ENCODE measurements at regions not wholly inside any gene's neighbourhood (a gene's known extent, or its start where the extent isn't known, plus 50 kb on each side); places are given as distances from the start of the nearest gene placed in this dataset.

DNA sequence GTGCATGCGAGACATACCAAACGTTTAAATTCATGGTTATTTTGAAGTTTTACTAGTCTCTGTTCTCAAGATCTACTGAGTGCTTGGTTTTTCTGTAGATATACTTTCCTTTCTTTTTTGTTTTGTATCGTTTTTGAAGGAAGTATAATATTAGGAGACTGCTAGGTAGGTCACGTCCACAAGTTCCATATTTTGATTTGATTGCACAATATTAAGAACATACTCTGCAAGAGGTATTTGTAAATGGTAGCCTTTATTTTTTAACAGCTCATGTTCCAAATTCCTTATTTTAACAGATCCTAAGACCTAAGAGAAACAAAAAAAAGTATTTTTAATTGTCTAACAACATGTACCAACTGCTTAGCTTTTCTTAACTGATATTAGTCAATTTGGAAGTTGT is 156.7 kb downstream of the SERPINI1 start:
- DNase-seq, result no peak

DNA sequence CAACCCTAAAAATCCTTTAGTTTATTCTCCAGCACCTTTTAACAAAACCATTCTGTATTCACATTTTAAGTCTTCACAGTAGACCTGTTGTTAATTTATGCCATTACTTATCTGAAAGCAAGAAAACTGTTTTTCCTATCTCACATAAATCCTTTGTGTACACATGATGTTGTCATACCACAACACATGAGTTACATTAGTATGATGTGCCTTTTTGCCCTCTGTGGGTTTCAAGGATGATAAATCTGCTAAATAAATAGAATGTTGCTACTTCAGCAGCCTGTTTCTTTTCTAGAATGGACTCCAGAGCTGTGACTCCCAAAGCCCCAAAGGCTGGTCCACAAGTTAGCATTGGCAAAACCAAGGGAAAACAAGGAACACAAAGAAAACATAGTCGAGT is 151.6 kb downstream of the SERPINI1 start:
- no peak for DNase-seq

- DNase-seq, result no peak
Observed at GRCh38 chr3:167886690-167887089, 151.2 kb downstream of the SERPINI1 start.

- no peak for DNase-seq
Observed at GRCh38 chr3:167885277-167885676, 149.8 kb downstream of the SERPINI1 start.

DNA sequence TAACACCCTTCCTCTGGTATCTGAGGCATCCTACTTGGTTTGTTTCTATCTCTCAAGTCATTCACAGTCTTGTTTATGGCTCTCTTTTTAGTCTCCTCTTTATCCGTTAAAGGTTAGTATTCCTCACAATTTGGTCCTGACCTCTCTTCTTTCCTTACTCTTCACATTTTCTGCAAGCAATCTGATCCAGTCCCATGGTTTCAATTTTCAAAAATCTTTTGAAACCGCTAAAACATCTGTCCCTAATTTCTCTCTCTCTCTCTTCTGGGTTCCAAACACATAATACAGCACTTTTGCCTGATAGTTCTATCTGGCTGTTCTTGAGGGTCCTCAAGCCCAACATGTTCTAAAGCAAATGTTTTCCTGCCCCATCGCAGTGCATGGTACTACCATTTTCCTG is 149.0 kb downstream of the SERPINI1 start:
- DNase-seq, result no peak

DNA sequence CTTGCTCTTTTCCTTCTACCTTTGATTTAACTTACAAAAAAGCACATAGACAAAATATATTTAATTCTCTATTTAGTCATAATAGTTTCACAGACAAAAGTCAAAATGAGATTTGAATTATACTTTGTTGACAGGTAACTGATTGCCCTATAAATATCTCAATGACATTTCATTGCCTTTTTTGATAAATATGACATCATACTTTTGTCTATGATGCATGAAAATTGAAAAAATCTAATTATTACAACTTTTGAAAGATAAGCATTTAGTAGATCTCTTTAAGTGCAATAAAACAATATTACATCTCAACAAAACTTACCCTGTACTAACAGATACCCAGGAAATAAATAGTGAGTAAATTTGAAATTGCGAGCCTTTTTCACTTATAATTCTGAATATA is 147.9 kb downstream of the SERPINI1 start:
- DNase-seq, result no peak

DNA sequence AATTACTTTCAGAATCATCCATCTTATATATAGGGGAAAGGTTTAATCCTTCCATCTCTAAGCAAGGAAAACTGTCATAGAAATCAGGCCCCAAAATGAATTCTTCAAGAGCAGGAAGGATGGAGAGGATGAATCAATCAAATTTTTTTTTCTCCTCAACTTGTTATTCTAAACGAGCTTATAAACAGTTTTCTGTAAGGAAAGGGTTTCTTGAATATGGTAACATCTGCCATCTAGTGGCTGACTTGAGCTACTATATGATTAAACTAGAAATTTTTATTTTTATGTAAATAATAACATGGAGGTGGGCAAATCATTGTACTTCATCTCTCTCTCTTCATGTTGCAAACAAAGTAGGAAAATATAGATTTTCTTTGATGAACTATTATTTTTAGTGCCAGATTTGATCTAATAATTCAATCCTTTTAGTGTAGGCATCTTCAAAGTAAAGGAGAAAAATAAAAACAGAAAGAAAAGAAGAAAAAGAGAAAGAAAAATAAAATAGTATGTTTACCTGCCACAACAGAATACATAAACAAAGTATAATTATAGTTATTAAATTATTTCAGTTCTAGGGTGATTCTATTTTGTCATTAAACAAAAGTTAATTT is 146.6 kb downstream of the SERPINI1 start:
- peak; percentile 3 to 6 for DNase-seq

GRCh38 chr3:167880183-167880582 is 144.7 kb downstream of the SERPINI1 start:
- DNase-seq, result no peak

- DNase-seq, result no peak
Observed at GRCh38 chr3:167876620-167877281, 141.2 kb downstream of the SERPINI1 start.

Measured in NCI-H1930 (cell line).